ENCODE measurements at regions not wholly inside any gene's neighbourhood (a gene's known extent, or its start where the extent isn't known, plus 50 kb on each side); places are given as distances from the start of the nearest gene placed in this dataset.
"Not testable (repeated sequence)": the region's sequence is repeated elsewhere in the genome, so short reads cannot be mapped to it uniquely, and the experiment has no call there.

DNA sequence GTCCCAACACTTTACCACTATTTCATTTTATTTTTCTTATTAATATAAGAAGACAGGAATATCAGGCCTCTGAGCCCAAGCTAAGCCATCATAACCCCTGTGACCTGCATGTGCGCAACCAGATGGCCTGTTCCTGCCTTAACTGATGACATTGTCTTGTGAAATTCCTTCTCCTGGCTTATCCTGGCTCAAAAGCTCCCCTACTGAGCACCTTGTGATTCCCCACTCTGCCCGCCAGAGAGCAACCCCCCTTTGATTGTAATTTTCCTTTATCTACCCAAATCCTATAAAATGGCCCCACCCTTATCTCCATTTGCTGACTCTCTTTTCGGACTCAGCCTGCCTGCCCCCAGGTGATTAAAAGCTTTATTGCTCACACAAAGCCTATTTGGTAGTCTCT is 382.8 kb upstream of the HS3ST1 start:
- FAIRE-seq; H3K4me3 ChIP-seq (replicated peaks in 1 of 3; ENCODE audit: insufficient read depth in 1 of 3, low read depth in 2 of 3, low read length in 3 of 3); DNase-seq (ENCODE audit: low spot score); H3K9ac ChIP-seq (ENCODE audit: insufficient read depth, low read depth, low read length); POLR2A ChIA-PET; in situ Hi-C loops (cut with HindIII; ENCODE audit: extremely low pct_ligation_motif_present, low pct_unique_long_range_greater_than_20kb); H2AFZ ChIP-seq (ENCODE audit: low read length); ATAC-seq; H4K20me1 ChIP-seq (ENCODE audit: insufficient read depth, low read length); BruUV-seq (replicated peaks); H3K36me3 ChIP-seq (replicated peaks in 1 of 2; ENCODE audit: control insufficient read depth in 1 of 2, insufficient read depth in 2 of 2, low read length in 2 of 2); intact Hi-C loops (cut with micrococcal nuclease; ENCODE audit: unreplicated experiment); H3K4me2 ChIP-seq (ENCODE audit: low read depth, low read length); H3K27me3 ChIP-seq (ENCODE audit: control insufficient read depth in 1 of 2, insufficient read depth in 2 of 2, low read length in 2 of 2); CTCF ChIA-PET (ENCODE audit: low intra/inter-chr PET ratio, low total read pairs); H3K27ac ChIP-seq (ENCODE audit: extremely low read length, insufficient read depth, low read length); H3K4me1 ChIP-seq (ENCODE audit: insufficient read depth, low read length); H3K79me2 ChIP-seq (ENCODE audit: insufficient read depth, low read length): not testable (repeated sequence)
- H3K9me3 ChIP-seq (ENCODE audit: low read length): peaks cover 20% of the 10 kb centered on the region; the same call in 1 of the 2 replicates
- WGBS (ENCODE audit: low lambda C conversion rate): 32% methylated on average over 3 of the region's 3 CpGs

DNA sequence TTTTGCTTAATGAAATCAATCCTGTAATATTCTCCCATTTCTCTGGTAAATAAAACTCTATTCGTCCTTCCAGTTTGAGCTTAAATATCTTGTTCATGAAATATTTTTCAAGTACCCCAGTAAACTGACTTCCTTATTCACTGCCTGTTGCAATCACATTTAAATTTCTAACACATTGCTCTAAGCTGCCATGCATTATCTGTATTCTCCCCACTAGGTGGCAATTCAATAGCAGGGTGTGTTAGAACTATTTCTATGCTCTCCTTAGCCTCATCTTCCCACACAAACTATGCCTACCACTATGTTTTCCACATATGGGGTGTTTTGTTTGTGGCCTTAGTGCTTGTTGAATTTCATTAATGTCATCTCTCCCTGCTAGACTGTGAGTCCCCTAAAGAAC is 377.1 kb upstream of the HS3ST1 start:
- in situ Hi-C loops (cut with HindIII; ENCODE audit: extremely low pct_ligation_motif_present, low pct_unique_long_range_greater_than_20kb): no loop called here
- Histone ChIP-seq H3K4me3 (replicated peaks in 1 of 3; ENCODE audit: insufficient read depth in 1 of 3, low read depth in 2 of 3, low read length in 3 of 3) (no peak overlapping the region), H3K9ac (ENCODE audit: insufficient read depth, low read depth, low read length) (no peak overlapping the region), H3K4me2 (ENCODE audit: low read depth, low read length) (no peak overlapping the region), H3K4me1 (ENCODE audit: insufficient read depth, low read length) (no peaks in the 10 kb centered on the region), H3K9me3 (ENCODE audit: low read length) (peaks cover 13% of the 10 kb centered on the region; the same call in 1 of the 2 replicates), H2AFZ (ENCODE audit: low read length) (no peak overlapping the region), H3K36me3 (replicated peaks in 1 of 2; ENCODE audit: control insufficient read depth in 1 of 2, insufficient read depth in 2 of 2, low read length in 2 of 2) (no peaks in the 10 kb centered on the region), H3K79me2 (ENCODE audit: insufficient read depth, low read length) (no peaks in the 10 kb centered on the region), H4K20me1 (ENCODE audit: insufficient read depth, low read length) (no peaks in the 10 kb centered on the region), H3K27me3 (ENCODE audit: control insufficient read depth in 1 of 2, insufficient read depth in 2 of 2, low read length in 2 of 2) (no peaks in the 10 kb centered on the region), H3K27ac (ENCODE audit: extremely low read length, insufficient read depth, low read length) (no peak overlapping the region)
- no peak for DNase-seq (ENCODE audit: low spot score)
- ChIA-PET CTCF (ENCODE audit: low intra/inter-chr PET ratio, low total read pairs) (interaction anchor here (0.7 kb wide), 1 partner anchor 827 kb away, joined by 3 read pairs; no protein-coding TSS in a partner anchor), POLR2A (no interaction called here)
- 0% methylated on average over 1 of the region's 1 CpG for WGBS (ENCODE audit: low lambda C conversion rate)
- FAIRE-seq: no peak
- peak; percentile 73 for ATAC-seq
- TF ChIP-seq STAG1 (CRISPR knock-in tag; IDR thresholded peaks at IDR 0.05) (peak; percentile 39), KLF12 (CRISPR knock-in tag; IDR thresholded peaks at IDR 0.05; ENCODE audit: borderline replicate concordance) (no peak), FOXK1 (CRISPR knock-in tag; IDR thresholded peaks at IDR 0.05; ENCODE audit: borderline replicate concordance, low read depth) (no peak)
- TF ChIP-seq, protein P1, sequence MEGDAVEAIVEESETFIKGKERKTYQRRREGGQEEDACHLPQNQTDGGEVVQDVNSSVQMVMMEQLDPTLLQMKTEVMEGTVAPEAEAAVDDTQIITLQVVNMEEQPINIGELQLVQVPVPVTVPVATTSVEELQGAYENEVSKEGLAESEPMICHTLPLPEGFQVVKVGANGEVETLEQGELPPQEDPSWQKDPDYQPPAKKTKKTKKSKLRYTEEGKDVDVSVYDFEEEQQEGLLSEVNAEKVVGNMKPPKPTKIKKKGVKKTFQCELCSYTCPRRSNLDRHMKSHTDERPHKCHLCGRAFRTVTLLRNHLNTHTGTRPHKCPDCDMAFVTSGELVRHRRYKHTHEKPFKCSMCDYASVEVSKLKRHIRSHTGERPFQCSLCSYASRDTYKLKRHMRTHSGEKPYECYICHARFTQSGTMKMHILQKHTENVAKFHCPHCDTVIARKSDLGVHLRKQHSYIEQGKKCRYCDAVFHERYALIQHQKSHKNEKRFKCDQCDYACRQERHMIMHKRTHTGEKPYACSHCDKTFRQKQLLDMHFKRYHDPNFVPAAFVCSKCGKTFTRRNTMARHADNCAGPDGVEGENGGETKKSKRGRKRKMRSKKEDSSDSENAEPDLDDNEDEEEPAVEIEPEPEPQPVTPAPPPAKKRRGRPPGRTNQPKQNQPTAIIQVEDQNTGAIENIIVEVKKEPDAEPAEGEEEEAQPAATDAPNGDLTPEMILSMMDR (CRISPR knock-in tag; IDR thresholded peaks at IDR 0.05): peak; percentile 30; the same call in 1 of the 2 replicates
- no TSS peak for BruUV-seq (replicated peaks)
- intact Hi-C loops (cut with micrococcal nuclease; ENCODE audit: unreplicated experiment): no loop called here

All from HepG2 (cell line).